ENCODE measurements at regions not wholly inside any gene's neighbourhood (a gene's known extent, or its start where the extent isn't known, plus 50 kb on each side); places are given as distances from the start of the nearest gene placed in this dataset.
A peak's percentile ranks its signal among the peaks of the same experiment; 100 is the strongest.

GRCh38 chr5:143761663-143762062, 50.3 kb upstream of the HMHB1 start:
- DNase-seq = no peak

GRCh38 chr5:143760755-143761154, 51.2 kb upstream of the HMHB1 start:
- no peak for DNase-seq

- DNase-seq = no peak
Observed at GRCh38 chr5:143760131-143760505, 51.8 kb upstream of the HMHB1 start.

DNA sequence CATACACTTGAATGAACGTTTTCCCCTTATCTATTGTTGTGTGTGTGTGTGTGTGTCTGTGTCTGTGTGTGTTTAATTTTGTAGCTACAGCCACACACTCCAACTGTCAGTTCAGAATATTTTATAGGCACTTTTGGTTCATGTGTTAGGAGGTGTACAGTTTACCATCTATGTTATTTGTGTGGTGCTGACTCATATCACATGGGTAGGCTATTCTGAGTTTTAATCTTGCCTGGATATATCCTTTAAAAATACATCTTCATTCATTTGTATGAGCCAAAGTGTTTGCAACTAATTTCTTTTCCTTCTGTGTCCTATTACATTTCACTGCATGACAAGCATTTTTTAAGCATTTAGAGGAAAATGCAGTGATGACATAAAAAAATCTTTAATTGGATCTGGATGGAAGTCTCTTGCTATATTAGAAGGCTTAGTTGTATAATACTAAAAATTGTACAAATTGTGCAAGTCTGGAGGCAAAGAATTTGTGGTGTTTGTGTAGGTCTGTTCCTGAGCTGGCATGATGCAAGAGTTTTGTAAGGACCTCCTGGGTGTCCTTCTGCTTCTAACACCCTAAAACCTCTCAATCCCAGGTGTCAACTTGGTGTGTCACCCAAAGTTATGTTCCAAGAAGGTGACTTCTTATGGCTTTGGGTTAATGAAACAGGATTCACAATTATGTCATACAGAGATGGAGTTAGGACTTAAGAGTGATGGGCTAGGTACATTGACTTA, 52.4 kb upstream of the HMHB1 start:
- DNase-seq = peak; percentile 33

DNA sequence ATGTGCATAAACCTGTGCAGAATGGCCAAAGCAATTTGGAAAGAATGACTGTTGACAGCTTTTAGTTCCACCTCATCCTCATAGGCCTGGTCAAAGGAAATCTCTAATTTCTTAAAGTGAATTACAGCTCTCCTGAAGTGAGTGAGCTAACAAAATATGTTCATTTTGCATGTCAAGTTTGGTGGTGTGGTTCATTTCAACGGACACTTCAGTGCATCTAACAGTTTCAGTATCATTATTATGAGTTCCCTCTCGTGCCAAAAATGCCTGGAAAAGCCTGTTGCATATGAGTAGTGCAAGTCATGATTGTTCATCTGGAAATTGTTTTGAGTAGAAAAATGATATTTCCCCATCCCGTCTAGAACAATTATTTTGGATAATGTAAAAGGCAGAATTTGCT, 53.2 kb upstream of the HMHB1 start:
- DNase-seq = peak; percentile 69

- no peak for DNase-seq
Observed at GRCh38 chr5:143758015-143758414, 53.9 kb upstream of the HMHB1 start.

DNA sequence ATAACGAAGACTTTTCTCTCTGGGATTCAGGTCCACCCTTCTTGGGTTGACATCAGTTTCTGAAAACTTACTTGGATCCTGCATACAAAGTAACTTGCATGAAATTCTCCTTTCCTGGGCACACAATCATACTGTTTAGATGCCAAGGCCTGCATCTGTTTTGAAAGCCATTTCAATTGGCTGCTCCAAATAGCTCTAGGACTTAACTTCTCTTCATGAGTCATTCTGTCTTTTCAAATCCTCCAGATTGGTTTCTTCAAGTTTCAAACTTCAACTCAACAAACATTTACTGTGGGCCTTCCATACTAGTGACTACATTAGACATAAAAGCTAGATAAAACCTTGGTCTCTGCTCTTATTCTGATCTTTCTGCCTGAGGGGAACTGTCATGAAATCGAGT, 54.8 kb upstream of the HMHB1 start:
- DNase-seq = no peak

GRCh38 chr5:143755966-143756365, 56.0 kb upstream of the HMHB1 start:
- DNase-seq = no peak

GRCh38 chr5:143752165-143752850, 59.7 kb upstream of the HMHB1 start:
- no peak for DNase-seq

- DNase-seq = no peak
Observed at GRCh38 chr5:143751342-143751741, 60.6 kb upstream of the HMHB1 start.

DNA sequence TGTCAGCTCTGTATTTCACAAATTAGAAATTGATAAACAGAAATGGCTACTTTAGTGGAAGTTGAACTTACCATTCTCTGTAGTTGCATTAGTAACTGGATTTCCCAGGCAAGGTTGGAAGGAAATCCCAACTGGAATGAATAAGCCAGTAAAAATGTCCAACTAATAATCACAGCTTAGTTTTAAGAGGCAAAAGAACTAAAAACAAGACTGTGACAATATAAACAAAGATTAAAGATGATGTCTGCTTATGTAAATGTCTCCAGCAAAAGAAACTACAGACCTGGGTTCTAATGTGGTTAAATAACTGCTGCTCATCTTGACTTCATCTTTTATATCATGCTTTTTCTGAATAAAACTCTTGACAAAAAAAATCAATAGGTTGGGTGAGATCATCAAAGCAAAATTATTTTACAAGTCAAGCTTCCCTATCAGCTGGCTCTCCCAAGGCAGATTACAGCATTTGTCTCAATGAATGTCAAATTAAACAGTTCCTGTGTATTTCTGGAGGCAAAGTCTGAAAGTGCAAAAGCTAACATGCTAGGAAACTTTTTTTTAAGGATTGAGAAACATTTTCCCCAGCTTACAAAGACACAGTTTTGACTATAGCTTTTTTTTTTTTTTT, 62.3 kb upstream of the HMHB1 start:
- no peak for DNase-seq

- DNase-seq = no peak
Observed at GRCh38 chr5:143748516-143748915, 63.4 kb upstream of the HMHB1 start.

GRCh38 chr5:143742951-143743350, 69.0 kb upstream of the HMHB1 start:
- no peak for DNase-seq

- no peak for DNase-seq
Observed at GRCh38 chr5:143741421-143741820, 70.5 kb upstream of the HMHB1 start.

DNA sequence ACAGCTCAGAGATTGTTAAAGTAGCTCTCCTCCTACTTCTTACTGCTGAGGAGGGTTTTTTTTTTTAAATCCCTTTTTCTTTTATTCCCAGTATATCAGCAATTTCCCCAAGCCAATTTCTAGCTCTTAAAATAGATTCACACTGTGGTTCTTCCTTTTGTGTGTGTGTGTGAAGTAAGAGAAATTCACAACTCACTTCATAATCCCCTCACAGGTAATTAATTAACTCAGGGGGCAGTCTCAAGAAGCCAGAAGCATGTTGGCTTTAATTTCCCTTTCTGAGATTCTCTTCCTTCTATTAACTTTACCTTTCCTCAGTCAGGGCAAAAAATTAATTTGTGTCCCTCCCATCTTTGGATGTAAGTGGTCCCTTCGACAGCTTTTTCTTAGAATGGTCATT, 71.0 kb upstream of the HMHB1 start:
- DNase-seq = no peak

GRCh38 chr5:143739746-143740145, 72.2 kb upstream of the HMHB1 start:
- DNase-seq = no peak

DNA sequence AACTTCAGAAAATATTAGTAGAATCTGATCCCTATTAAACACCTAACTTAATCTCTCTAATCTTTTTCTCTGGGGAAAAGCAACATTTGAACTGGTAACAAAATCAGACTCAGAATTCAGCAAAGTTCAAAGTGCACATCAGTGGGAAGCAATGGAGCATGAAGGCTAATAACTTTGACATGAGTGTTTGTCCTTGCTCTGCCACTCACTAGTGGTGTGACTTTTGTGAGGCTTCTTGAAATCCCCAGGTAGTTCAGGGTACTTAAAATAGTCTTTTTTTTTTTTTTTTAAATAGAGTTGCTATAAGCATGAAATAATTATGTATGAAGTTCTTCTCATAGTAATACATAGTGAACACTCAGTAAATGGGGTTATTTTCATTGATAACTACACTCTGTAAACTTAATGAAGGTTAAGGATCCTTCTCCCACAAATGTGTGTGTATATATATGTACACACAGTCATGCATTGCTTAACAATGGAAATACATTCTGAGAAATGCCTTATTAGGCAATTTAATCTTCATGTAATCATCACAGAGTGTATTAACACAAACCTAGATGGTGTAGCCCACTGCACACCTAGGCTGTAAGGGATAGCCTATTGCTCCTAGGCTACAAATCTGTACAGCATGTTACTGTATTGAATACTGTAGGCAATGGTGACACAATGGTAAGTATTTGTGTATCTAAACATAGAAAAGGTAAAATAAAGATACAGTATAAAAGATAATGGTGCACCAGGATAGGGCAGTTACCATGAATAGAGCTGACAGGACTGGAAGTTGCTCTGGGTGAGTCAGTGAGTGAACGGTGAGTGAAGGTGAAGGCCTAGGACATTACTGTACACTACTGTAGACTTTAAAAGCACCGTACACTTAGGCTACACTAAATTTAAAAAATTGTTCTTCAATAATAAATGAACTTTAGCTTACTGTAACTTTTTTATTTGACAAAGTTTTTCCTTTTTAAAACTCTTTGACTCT, 73.3 kb upstream of the HMHB1 start:
- DNase-seq = no peak

- DNase-seq = no peak
Observed at GRCh38 chr5:143737062-143737461, 74.9 kb upstream of the HMHB1 start.

DNA sequence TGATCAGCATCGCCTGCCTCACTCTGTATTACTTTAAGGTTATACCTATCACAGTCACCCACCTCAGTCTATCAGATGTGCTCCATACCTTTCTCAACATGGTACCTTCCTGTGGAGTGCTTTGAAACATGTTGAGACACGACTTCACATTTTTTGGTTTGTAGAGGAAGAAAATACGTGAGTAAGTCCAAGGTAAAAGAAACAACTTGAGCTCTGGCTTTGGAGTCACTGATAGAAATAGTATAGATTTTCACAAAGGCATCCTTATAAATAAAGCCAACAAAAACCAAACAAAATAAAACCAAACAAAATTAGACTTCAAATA, 77.5 kb upstream of the HMHB1 start:
- no peak for DNase-seq

GRCh38 chr5:143733665-143734455, 78.1 kb upstream of the HMHB1 start:
- peak; percentile 47 for DNase-seq

GRCh38 chr5:143732402-143732801, 79.6 kb upstream of the HMHB1 start:
- DNase-seq = no peak

DNA sequence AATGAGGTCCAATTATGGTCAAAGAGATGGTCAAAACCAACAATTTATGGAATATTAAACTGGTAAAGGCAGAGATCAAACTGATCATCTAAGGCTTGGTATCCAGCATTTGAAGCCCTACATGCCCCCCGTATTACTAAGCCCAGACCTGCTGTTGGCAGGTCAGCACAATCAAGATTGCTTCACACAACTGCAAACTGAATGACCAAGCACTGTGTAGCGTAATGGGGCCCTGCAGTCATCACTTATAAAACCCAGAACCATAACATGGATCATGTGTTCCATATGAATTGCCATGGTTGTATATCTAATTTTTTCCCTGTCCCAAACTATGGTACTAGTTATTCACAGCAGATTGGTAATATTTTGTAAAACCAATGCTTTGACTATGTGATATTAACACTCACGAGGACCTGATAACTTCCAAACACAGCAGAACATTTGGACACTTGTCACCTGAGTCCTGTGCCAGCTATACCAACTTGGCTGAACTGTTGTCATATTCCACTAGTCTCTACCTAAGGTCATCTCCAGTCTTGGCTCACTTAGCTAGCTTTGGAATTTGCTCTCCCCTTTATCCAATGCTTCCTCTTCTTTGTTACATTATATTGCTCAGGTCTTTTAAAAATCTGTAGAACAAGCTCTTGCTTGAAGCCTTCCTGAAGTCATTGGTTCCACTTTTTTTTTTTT, 81.7 kb upstream of the HMHB1 start:
- no peak for DNase-seq

Measured in fibroblast of skin of right biceps (primary cell).